ENCODE measurements at regions not wholly inside any gene's neighbourhood (a gene's known extent, or its start where the extent isn't known, plus 50 kb on each side); places are given as distances from the start of the nearest gene placed in this dataset.
A peak's percentile ranks its signal among the peaks of the same experiment; 100 is the strongest.
"Not testable (repeated sequence)": the region's sequence is repeated elsewhere in the genome, so short reads cannot be mapped to it uniquely, and the experiment has no call there.

- Histone ChIP-seq H3K27me3 (ENCODE audit: control insufficient read depth, insufficient read depth, low read length) (no peaks in the 10 kb centered on the region), H2AFZ (ENCODE audit: low read length) (no peak overlapping the region), H3K9ac (ENCODE audit: insufficient read depth, low read length) (no peak overlapping the region), H3K36me3 (ENCODE audit: control insufficient read depth, insufficient read depth, low read length) (no peaks in the 10 kb centered on the region), H3K4me1 (ENCODE audit: control insufficient read depth, extremely low read depth, insufficient read depth, low read length) (no peaks in the 10 kb centered on the region), H3K4me2 (ENCODE audit: extremely low read depth, insufficient read depth, low read length) (no peak overlapping the region), H3K79me2 (ENCODE audit: control insufficient read depth, insufficient read depth, low read length) (no peaks in the 10 kb centered on the region), H4K20me1 (ENCODE audit: control insufficient read depth, extremely low read depth, insufficient read depth, low read length) (no peaks in the 10 kb centered on the region), H3K9me3 (ENCODE audit: control insufficient read depth, insufficient read depth, low read depth, low read length) (no peaks in the 10 kb centered on the region), H3K27ac (ENCODE audit: insufficient read depth, low read length) (no peak overlapping the region), H3K4me3 (replicated peaks in 1 of 4; ENCODE audit: control extremely low read depth in 1 of 4, insufficient read depth in 1 of 4, low read depth in 3 of 4, low read length in 4 of 4) (no peak overlapping the region)
- DNase-seq (ENCODE audit: low read depth in 2 of 2), result peak; percentile 11 to 31
- no peak for TF ChIP-seq EZH2 (IDR thresholded peaks at IDR 0.05; ENCODE audit: low read length, missing control alignments)
- TF ChIP-seq CTCF (conservative IDR thresholded peaks at IDR 0.05 in 1 of 2, IDR thresholded peaks at IDR 0.05 in 1 of 2; ENCODE audit: low read depth in 1 of 2, low read length in 2 of 2), result no peak
Measured at GRCh38 chr15:36161771-36162212, 417.6 kb upstream of the CDIN1 start.

GRCh38 chr15:36163983-36164382, 415.4 kb upstream of the CDIN1 start:
- not testable (repeated sequence) for H2AFZ ChIP-seq (ENCODE audit: low read length); H3K27me3 ChIP-seq (ENCODE audit: control insufficient read depth, insufficient read depth, low read length); H3K4me3 ChIP-seq (replicated peaks in 1 of 4; ENCODE audit: control extremely low read depth in 1 of 4, insufficient read depth in 1 of 4, low read depth in 3 of 4, low read length in 4 of 4); H4K20me1 ChIP-seq (ENCODE audit: control insufficient read depth, extremely low read depth, insufficient read depth, low read length); H3K4me2 ChIP-seq (ENCODE audit: extremely low read depth, insufficient read depth, low read length); H3K79me2 ChIP-seq (ENCODE audit: control insufficient read depth, insufficient read depth, low read length); H3K36me3 ChIP-seq (ENCODE audit: control insufficient read depth, insufficient read depth, low read length); H3K9me3 ChIP-seq (ENCODE audit: control insufficient read depth, insufficient read depth, low read depth, low read length); H3K27ac ChIP-seq (ENCODE audit: insufficient read depth, low read length); DNase-seq (ENCODE audit: low read depth in 2 of 2); H3K9ac ChIP-seq (ENCODE audit: insufficient read depth, low read length); H3K4me1 ChIP-seq (ENCODE audit: control insufficient read depth, extremely low read depth, insufficient read depth, low read length)

GRCh38 chr15:36172955-36173354, 406.5 kb upstream of the CDIN1 start:
- H2AFZ ChIP-seq (ENCODE audit: low read length), result no peak overlapping the region

More at GRCh38 chr15:36172955-36173354, 406.5 kb upstream of the CDIN1 start:
- no peak overlapping the region for H3K9ac ChIP-seq (ENCODE audit: insufficient read depth, low read length)
- H3K9me3 ChIP-seq (ENCODE audit: control insufficient read depth, insufficient read depth, low read depth, low read length), result no peaks in the 10 kb centered on the region
- no peak overlapping the region for H3K27ac ChIP-seq (ENCODE audit: insufficient read depth, low read length)
- no peak overlapping the region for H3K4me2 ChIP-seq (ENCODE audit: extremely low read depth, insufficient read depth, low read length)
- no peaks in the 10 kb centered on the region for H3K27me3 ChIP-seq (ENCODE audit: control insufficient read depth, insufficient read depth, low read length)
- H3K4me3 ChIP-seq (replicated peaks in 1 of 4; ENCODE audit: control extremely low read depth in 1 of 4, insufficient read depth in 1 of 4, low read depth in 3 of 4, low read length in 4 of 4), result no peak overlapping the region
- no peaks in the 10 kb centered on the region for H4K20me1 ChIP-seq (ENCODE audit: control insufficient read depth, extremely low read depth, insufficient read depth, low read length)
- H3K79me2 ChIP-seq (ENCODE audit: control insufficient read depth, insufficient read depth, low read length), result no peaks in the 10 kb centered on the region
- peak in 1 of 2 donors; percentile 38 for DNase-seq (ENCODE audit: low read depth in 2 of 2)
- TF ChIP-seq CTCF (conservative IDR thresholded peaks at IDR 0.05 in 1 of 2, IDR thresholded peaks at IDR 0.05 in 1 of 2; ENCODE audit: low read depth in 1 of 2, low read length in 2 of 2) (no peak), EZH2 (IDR thresholded peaks at IDR 0.05; ENCODE audit: low read length, missing control alignments) (no peak)
- H3K4me1 ChIP-seq (ENCODE audit: control insufficient read depth, extremely low read depth, insufficient read depth, low read length), result peaks cover 3% of the 10 kb centered on the region
- no peaks in the 10 kb centered on the region for H3K36me3 ChIP-seq (ENCODE audit: control insufficient read depth, insufficient read depth, low read length)
